ENCODE measurements at regions not wholly inside any gene's neighbourhood (a gene's known extent, or its start where the extent isn't known, plus 50 kb on each side); places are given as distances from the start of the nearest gene placed in this dataset.

DNA sequence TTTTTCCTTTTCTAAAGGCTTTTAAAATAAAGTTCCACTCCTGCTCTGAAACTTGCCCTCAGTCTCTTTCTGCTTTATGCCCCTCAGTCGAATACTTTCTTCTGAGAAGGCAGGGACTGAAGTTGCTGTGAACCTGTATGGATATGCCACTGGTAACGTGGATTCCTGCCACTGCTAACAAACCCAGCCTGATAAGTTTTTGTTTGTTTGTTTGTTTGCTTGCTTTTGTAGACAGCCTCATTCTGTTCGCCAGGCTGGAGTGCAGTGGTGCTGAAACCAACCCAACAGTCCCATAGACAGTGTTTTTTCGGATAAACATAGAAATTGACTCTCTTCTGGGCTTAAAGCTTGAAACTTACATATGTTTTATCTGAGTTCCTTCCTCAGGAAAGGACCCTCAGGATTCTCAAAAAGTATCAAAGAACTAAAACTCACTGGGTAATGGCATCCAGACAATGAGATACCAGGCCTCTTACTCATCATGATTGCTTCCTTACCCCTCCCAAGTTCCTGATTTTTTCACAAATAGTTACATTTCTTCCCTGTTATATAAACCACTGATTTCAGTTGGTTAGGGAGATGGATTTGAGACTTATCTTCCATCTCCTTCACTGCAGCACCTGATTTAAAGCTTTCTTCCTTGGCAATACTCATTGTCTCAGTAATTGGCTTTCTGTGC lies 273.6 kb downstream of the SDHAF3 start:
- no peak for TF ChIP-seq POLR2A (IDR thresholded peaks at IDR 0.05)
- TF ChIP-seq, protein P1, sequence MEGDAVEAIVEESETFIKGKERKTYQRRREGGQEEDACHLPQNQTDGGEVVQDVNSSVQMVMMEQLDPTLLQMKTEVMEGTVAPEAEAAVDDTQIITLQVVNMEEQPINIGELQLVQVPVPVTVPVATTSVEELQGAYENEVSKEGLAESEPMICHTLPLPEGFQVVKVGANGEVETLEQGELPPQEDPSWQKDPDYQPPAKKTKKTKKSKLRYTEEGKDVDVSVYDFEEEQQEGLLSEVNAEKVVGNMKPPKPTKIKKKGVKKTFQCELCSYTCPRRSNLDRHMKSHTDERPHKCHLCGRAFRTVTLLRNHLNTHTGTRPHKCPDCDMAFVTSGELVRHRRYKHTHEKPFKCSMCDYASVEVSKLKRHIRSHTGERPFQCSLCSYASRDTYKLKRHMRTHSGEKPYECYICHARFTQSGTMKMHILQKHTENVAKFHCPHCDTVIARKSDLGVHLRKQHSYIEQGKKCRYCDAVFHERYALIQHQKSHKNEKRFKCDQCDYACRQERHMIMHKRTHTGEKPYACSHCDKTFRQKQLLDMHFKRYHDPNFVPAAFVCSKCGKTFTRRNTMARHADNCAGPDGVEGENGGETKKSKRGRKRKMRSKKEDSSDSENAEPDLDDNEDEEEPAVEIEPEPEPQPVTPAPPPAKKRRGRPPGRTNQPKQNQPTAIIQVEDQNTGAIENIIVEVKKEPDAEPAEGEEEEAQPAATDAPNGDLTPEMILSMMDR (IDR thresholded peaks at IDR 0.05) = no peak
